Small intestine (tissue), 7 donors: ENCODE measurements at regions not wholly inside any gene's neighbourhood (a gene's known extent, or its start where the extent isn't known, plus 50 kb on each side); places are given as distances from the start of the nearest gene placed in this dataset.

ENCODE experiments used
- DNase-seq, 2 donors: peaks; one replicate each; pipeline versions ENCODE4 v3.0.0 to v3.0.0-alpha.2; 2013
- FAIRE-seq: peaks from 2 replicates; lab custom pipeline; 2012; peaks lifted over from hg19 to GRCh38; lab: Jason Lieb, UNC
- H3K27ac ChIP-seq, 3 donors: one replicate each; pipeline ENCODE4 v1.5.1; 2013; ENCODE audit warnings: low read length in 2 of 3, mild to moderate bottlenecking in 2 of 3, control low read depth in 1 of 3, inconsistent platforms in 1 of 3, low read depth in 1 of 3, moderate library complexity in 1 of 3
- H3K27me3 ChIP-seq, 3 donors: one replicate each; pipeline ENCODE4 v1.6.1; 2013; ENCODE audit warnings: low read length in 3 of 3, inconsistent platforms in 1 of 3; ENCODE audit not compliant: control insufficient read depth in 3 of 3, insufficient read depth in 3 of 3
- H3K36me3 ChIP-seq, 3 donors: one replicate each; pipeline ENCODE4 v1.6.1; 2013; ENCODE audit warnings: low read length in 3 of 3, inconsistent platforms in 1 of 3, low read depth in 1 of 3, mild to moderate bottlenecking in 1 of 3, moderate library complexity in 1 of 3; ENCODE audit not compliant: control insufficient read depth in 3 of 3, insufficient read depth in 2 of 3
- H3K4me1 ChIP-seq, 3 donors: one replicate each; pipeline ENCODE4 v1.6.1; 2013; ENCODE audit warnings: low read length in 2 of 3, inconsistent platforms in 1 of 3, low read depth in 1 of 3, mild to moderate bottlenecking in 1 of 3, moderate library complexity in 1 of 3; ENCODE audit not compliant: control insufficient read depth in 3 of 3, insufficient read depth in 2 of 3
- H3K4me3 ChIP-seq, 3 donors: one replicate each; pipeline ENCODE4 v1.5.1; 2013; ENCODE audit warnings: low read length in 3 of 3, control low read depth in 1 of 3, inconsistent platforms in 1 of 3, low read depth in 1 of 3, mild to moderate bottlenecking in 1 of 3, moderate library complexity in 1 of 3
- H3K9me3 ChIP-seq, 2 donors: one replicate each; pipeline ENCODE4 v1.6.1; 2013; ENCODE audit warnings: low read depth in 1 of 2, low read length in 1 of 2; ENCODE audit not compliant: control insufficient read depth in 2 of 2, insufficient read depth in 1 of 2
- WGBS, 3 donors: extraction: QIAGEN DNeasy Blood & Tissue Kit; methylation state at CpG; one replicate each; pipeline ENCODE4 v1.1.7; 2013; 5-methylcytosine and 5-hydroxymethylcytosine counted together
- donor health status: healthy with polysubstance abuse.
- donor health status: control.
- donor health status: control.
- donor health status: Bipolar disorder and iron deficiency.
- donor health status: healthy.

DNA sequence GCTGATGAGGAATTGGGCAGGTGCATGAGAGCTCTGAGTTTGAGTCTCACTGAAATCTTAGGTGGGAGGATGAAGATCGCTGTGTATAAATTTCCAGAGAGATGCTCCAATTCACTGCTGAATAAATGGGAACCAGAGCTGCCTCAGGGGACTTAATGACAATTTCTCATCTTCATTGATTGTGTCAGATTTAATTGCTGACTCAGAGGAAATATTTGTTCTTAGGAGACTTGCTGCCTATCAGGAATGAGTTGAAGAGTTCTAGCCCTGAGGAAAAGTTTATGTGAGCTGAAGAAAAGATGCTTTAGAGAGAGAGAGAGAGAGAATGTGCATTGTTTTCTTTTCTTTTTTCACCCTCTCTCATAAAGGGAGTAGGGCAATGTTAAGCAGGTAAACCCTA is 827.5 kb upstream of the WWC1 start:
- DNase-seq (no peak), FAIRE-seq (no peak)
- peaks cover 0 to 7% of the 10 kb centered on the region in 2 donors for H3K9me3 ChIP-seq
- no peaks in the 10 kb centered on the region for H3K4me1 ChIP-seq
- H3K4me3 ChIP-seq: no peak overlapping the region
- no peak overlapping the region for H3K27ac ChIP-seq
- no peaks in the 10 kb centered on the region for H3K27me3 ChIP-seq
- no peaks in the 10 kb centered on the region for H3K36me3 ChIP-seq
- WGBS, 3 donors: 93 to 96% (median 94%) methylated on average over 1 of the region's 1 CpG

DNA sequence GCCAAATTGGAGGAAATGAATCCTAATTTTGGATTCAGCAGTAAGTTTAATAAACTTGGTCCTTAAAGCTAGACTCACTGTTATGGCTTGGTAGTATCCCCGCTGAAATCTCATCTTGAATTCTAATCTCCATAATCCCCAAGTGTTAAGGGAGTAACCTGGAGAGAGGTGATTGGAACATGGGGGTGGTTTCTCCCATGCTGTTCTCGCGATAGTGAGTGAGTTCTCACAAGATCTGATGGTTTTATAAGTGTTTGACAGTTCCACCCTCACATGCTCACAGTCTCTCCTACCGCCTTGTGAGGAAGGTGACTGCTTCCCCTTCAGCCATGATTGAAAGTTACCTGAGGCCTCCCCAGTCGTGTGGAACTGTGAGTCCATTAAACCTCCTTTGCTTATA is 824.5 kb upstream of the WWC1 start:
- WGBS, 3 donors: 61 to 69% (median 68%) methylated on average over 5 of the region's 5 CpGs
- H3K4me3 ChIP-seq: no peak overlapping the region
- H3K27me3 ChIP-seq: no peaks in the 10 kb centered on the region
- DNase-seq (no peak), FAIRE-seq (no peak)
- peaks cover 0 to 7% of the 10 kb centered on the region in 2 donors for H3K9me3 ChIP-seq
- H3K4me1 ChIP-seq: no peaks in the 10 kb centered on the region
- H3K27ac ChIP-seq: no peak overlapping the region
- H3K36me3 ChIP-seq: no peaks in the 10 kb centered on the region

DNA sequence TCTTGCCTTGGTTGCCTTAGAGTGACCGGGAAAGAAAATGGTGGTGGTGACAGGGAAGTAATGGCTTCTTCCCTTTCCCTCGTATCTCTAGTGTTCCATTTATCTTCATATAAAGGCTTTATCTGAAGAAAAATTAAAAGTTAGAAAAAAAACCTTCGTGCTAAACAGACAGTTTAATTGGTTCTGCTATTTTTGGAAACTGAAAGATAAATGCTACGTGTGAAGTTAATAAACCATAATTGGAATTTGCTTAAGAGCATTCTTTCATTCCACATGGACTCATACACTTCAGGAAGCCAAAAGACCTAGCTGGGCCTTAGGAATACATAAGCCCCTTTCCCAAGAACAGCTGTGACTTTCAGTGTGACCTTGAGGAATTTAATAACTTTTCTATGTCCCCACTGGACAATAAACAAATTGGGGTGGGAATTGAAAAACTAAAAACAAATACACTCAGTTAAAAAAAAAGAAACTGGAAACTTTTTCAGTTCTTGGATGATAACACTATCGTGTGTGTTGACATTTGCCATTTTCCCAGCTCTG is 818.8 kb upstream of the WWC1 start:
- no peaks in the 10 kb centered on the region for H3K9me3 ChIP-seq
- H3K27ac ChIP-seq: no peak overlapping the region
- FAIRE-seq (no peak), DNase-seq (no peak)
- H3K4me3 ChIP-seq: no peak overlapping the region
- H3K27me3 ChIP-seq: no peaks in the 10 kb centered on the region
- WGBS, 3 donors: 48 to 57% (median 54%) methylated on average over 5 of the region's 5 CpGs
- no peaks in the 10 kb centered on the region for H3K36me3 ChIP-seq
- no peaks in the 10 kb centered on the region for H3K4me1 ChIP-seq

DNA sequence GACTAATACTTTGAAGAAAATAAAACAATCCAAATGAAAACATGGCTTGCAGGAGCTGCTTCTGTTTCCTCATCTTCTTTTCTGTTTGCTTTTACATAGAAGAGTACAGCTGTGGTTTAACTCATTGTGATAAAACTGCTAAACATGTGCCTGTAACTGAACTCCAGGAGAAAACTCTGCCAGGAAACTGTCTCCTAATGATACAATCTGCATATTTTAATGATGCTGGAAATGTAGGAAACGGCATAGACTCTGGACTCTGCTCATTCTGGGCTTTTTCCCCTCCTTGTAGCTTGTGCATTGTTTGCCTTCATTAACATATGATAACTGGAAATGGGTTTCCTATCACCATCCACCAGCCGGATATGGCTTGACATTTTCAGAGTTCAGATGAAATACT is 813.3 kb upstream of the WWC1 start:
- Histone ChIP-seq H3K27ac (no peak overlapping the region), H3K9me3 (no peaks in the 10 kb centered on the region), H3K36me3 (no peaks in the 10 kb centered on the region), H3K27me3 (no peaks in the 10 kb centered on the region), H3K4me1 (no peaks in the 10 kb centered on the region), H3K4me3 (no peak overlapping the region)
- DNase-seq: no peak
- FAIRE-seq: no peak
- 20 to 30% (median 23%) methylated on average over 2 of the region's 2 CpGs for WGBS, 3 donors

DNA sequence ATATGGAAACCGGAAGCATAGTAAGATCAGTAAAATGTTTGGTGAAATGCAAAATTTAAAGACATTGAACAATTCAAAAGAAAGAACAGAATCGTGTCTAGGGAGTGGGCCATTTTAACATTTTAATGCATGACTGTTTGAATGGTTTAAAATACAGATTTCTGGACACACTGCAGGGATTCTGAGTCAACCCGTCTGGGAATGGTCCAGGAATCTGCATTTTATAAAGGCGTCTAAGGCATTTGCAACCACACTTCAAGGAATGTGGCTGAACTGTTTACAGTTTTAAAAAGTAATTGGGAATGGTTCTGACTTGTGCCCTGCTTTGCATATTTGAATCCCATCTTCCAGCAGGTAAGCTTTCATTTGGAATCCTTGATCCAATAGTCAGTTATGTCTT is 811.7 kb upstream of the WWC1 start:
- Histone ChIP-seq H3K9me3 (no peaks in the 10 kb centered on the region), H3K36me3 (no peaks in the 10 kb centered on the region), H3K4me1 (no peaks in the 10 kb centered on the region), H3K27me3 (no peaks in the 10 kb centered on the region), H3K4me3 (no peak overlapping the region), H3K27ac (no peak overlapping the region)
- FAIRE-seq (no peak), DNase-seq (no peak)
- WGBS, 3 donors: 71 to 84% (median 82%) methylated on average over 4 of the region's 4 CpGs

DNA sequence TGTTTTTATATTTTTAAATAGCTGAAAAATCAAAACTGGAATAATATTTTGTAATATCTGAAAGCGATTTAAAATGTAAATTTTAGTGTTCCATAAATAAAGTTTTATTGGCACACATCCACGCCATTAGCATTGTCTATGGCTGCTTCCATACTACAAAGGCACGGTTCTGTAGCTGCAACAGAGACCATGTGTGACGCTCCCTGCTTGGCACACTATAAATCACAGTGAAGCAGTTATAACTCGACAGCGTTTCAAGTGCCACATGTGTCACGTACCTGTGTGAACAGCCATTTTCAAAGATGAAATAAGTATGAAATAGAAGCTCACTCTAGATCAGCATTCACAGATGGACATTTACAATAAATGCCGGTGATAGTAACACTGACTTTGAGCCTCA is 810.1 kb upstream of the WWC1 start:
- H3K4me3 ChIP-seq: no peak overlapping the region
- 85 to 86% (median 86%) methylated on average over 8 of the region's 8 CpGs for WGBS, 3 donors
- no peaks in the 10 kb centered on the region for H3K27me3 ChIP-seq
- H3K27ac ChIP-seq: no peak overlapping the region
- H3K9me3 ChIP-seq: no peaks in the 10 kb centered on the region
- no peaks in the 10 kb centered on the region for H3K4me1 ChIP-seq
- DNase-seq: no peak
- no peaks in the 10 kb centered on the region for H3K36me3 ChIP-seq
- no peak for FAIRE-seq

DNA sequence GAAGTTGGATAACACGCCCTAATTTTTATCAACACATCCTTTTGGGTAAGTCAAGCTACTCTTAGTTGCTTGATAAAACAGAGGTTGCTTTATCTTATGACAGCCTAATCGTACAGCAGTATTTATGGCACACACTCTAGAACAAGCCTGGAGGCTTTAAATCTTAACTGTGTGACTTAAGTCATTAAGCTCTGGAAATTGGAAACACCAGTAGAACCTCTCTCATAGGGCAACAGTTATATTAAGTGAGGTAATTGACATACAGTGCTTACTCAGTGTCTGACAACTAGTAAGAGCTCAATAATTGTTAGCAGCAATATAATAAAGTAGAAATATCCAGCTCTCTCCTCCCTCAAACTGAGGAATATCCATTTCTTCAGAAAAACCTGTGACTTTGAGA is 808.9 kb upstream of the WWC1 start:
- Histone ChIP-seq H3K4me3 (no peak overlapping the region), H3K9me3 (no peaks in the 10 kb centered on the region), H3K4me1 (no peaks in the 10 kb centered on the region), H3K27ac (no peak overlapping the region), H3K36me3 (no peaks in the 10 kb centered on the region), H3K27me3 (no peaks in the 10 kb centered on the region)
- DNase-seq (no peak), FAIRE-seq (no peak)
- WGBS, 3 donors: 43 to 62% (median 57%) methylated on average over 2 of the region's 2 CpGs

DNA sequence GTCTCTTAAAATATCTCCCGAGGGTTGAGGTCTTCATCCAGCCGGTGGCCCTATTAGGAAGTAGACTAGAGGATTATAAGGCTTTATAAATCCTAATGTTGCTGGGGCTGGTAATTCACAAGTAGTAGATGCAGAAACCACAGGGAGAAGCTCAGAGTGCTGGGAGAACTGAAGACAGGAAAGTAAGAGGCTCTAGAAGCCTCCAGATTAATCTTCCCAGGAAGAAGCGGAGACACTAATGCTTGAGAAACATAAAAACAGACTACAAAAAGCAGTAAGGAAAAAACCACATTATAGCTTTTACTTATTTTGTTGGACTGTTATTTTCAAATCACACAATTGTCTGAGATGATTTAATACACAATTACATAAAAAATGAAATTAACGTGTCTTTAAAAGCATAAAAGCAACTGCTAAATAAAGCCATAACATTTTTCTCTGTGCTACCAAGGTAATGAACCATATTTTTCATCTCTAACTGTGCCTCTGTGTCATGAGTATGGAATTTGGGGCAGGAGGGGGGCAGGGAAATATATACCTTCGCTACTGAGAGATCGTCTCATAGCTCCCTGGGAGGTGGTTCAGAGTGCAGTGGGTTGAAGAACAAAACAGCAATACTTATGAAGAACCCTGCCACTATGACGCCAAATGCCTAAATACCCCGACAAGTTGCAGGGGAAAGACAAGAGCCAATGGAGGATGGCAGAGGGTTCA is 806.2 kb upstream of the WWC1 start:
- 88 to 89% (median 89%) methylated on average over 8 of the region's 8 CpGs for WGBS, 3 donors
- no peak overlapping the region for H3K27ac ChIP-seq
- no peaks in the 10 kb centered on the region for H3K4me1 ChIP-seq
- FAIRE-seq (no peak), DNase-seq (no peak)
- no peaks in the 10 kb centered on the region for H3K9me3 ChIP-seq
- H3K36me3 ChIP-seq: no peaks in the 10 kb centered on the region
- no peaks in the 10 kb centered on the region for H3K27me3 ChIP-seq
- H3K4me3 ChIP-seq: no peak overlapping the region

DNA sequence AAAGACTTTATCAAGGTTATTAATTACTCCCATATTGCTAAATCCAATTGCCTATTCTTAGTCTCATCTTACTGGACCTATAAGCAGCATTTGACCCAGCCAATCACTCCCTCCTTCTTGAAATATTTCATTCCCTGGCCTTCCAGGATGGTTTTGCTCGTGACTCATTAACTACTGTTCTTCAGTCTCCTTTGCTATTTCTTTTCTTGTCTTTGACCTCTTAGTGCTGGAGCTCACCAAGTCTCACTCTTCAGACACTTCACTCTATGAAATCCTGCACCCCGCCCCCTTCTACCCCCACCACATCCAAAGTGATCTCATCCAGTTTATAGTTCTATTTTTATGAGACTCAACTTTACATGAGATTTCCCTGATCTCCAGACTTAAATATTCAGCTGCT is 803.1 kb upstream of the WWC1 start:
- DNase-seq (no peak), FAIRE-seq (no peak)
- H3K9me3 ChIP-seq: no peaks in the 10 kb centered on the region
- H3K27me3 ChIP-seq: no peaks in the 10 kb centered on the region
- H3K4me1 ChIP-seq: no peaks in the 10 kb centered on the region
- H3K27ac ChIP-seq: no peak overlapping the region
- no peak overlapping the region for H3K4me3 ChIP-seq
- H3K36me3 ChIP-seq: no peaks in the 10 kb centered on the region
- WGBS, 3 donors: 63 to 73% (median 67%) methylated on average over 2 of the region's 2 CpGs
